ENCODE measurements at regions not wholly inside any gene's neighbourhood (a gene's known extent, or its start where the extent isn't known, plus 50 kb on each side); places are given as distances from the start of the nearest gene placed in this dataset.

GRCh38 chr4:3827616-3828492 is 61.7 kb downstream of the ADRA2C start:
- Mint-ChIP-seq H3K9me3 (ENCODE audit: insufficient read depth) (no peaks in the 10 kb centered on the region), H3K27ac (no peak overlapping the region), H3K4me1 (ENCODE audit: low read depth) (no peaks in the 10 kb centered on the region), H3K27me3 (ENCODE audit: low read depth) (no peaks in the 10 kb centered on the region), H3K4me3 (no peak overlapping the region), H3K36me3 (ENCODE audit: low read depth) (no peaks in the 10 kb centered on the region)
- ATAC-seq (no peak), DNase-seq (no peak)
- ChIA-PET POLR2A (no interaction called here), CTCF (no interaction called here)

GRCh38 chr4:3828546-3828945 is 62.4 kb downstream of the ADRA2C start:
- ChIA-PET CTCF (no interaction called here), POLR2A (no interaction called here)
- Mint-ChIP-seq H3K36me3 (ENCODE audit: low read depth) (no peaks in the 10 kb centered on the region), H3K27ac (no peak overlapping the region), H3K9me3 (ENCODE audit: insufficient read depth) (no peaks in the 10 kb centered on the region), H3K4me3 (no peak overlapping the region), H3K27me3 (ENCODE audit: low read depth) (no peaks in the 10 kb centered on the region), H3K4me1 (ENCODE audit: low read depth) (no peaks in the 10 kb centered on the region)
- DNase-seq, result no peak
- ATAC-seq, result no peak

GRCh38 chr4:3829211-3829955 is 63.2 kb downstream of the ADRA2C start:
- DNase-seq, result no peak
- ATAC-seq, result no peak
- Mint-ChIP-seq H3K36me3 (ENCODE audit: low read depth) (no peaks in the 10 kb centered on the region), H3K9me3 (ENCODE audit: insufficient read depth) (no peaks in the 10 kb centered on the region), H3K4me3 (no peak overlapping the region), H3K4me1 (ENCODE audit: low read depth) (no peaks in the 10 kb centered on the region), H3K27ac (no peak overlapping the region), H3K27me3 (ENCODE audit: low read depth) (peaks cover under 1% of the 10 kb centered on the region)
- ChIA-PET POLR2A (no interaction called here), CTCF (no interaction called here)

GRCh38 chr4:3829956-3830773 is 64.0 kb downstream of the ADRA2C start:
- no peaks in the 10 kb centered on the region for H3K36me3 Mint-ChIP-seq (ENCODE audit: low read depth)
- H3K4me1 Mint-ChIP-seq (ENCODE audit: low read depth), result no peaks in the 10 kb centered on the region
- H3K4me3 Mint-ChIP-seq, result no peak overlapping the region
- no peaks in the 10 kb centered on the region for H3K9me3 Mint-ChIP-seq (ENCODE audit: insufficient read depth)
- no peak overlapping the region for H3K27ac Mint-ChIP-seq
- POLR2A ChIA-PET, result no interaction called here
- no peak for DNase-seq
- CTCF ChIA-PET, result no interaction called here
- H3K27me3 Mint-ChIP-seq (ENCODE audit: low read depth), result peaks cover 3% of the 10 kb centered on the region
- ATAC-seq, result no peak

GRCh38 chr4:3830774-3831528 is 64.8 kb downstream of the ADRA2C start:
- Mint-ChIP-seq H3K4me3 (no peak overlapping the region), H3K9me3 (ENCODE audit: insufficient read depth) (no peaks in the 10 kb centered on the region), H3K27me3 (ENCODE audit: low read depth) (peaks cover 8% of the 10 kb centered on the region), H3K27ac (no peak overlapping the region), H3K36me3 (ENCODE audit: low read depth) (no peaks in the 10 kb centered on the region), H3K4me1 (ENCODE audit: low read depth) (no peaks in the 10 kb centered on the region)
- DNase-seq (no peak), ATAC-seq (no peak)
- ChIA-PET POLR2A (no interaction called here), CTCF (no interaction called here)

- no peak overlapping the region for H3K4me3 Mint-ChIP-seq
- H3K27ac Mint-ChIP-seq, result no peak overlapping the region
- ATAC-seq (no peak), DNase-seq (no peak)
- H3K9me3 Mint-ChIP-seq (ENCODE audit: insufficient read depth), result no peaks in the 10 kb centered on the region
- ChIA-PET CTCF (no interaction called here), POLR2A (no interaction called here)
- no peaks in the 10 kb centered on the region for H3K36me3 Mint-ChIP-seq (ENCODE audit: low read depth)
- peaks cover 8% of the 10 kb centered on the region for H3K27me3 Mint-ChIP-seq (ENCODE audit: low read depth)
- H3K4me1 Mint-ChIP-seq (ENCODE audit: low read depth), result no peaks in the 10 kb centered on the region
Measured at GRCh38 chr4:3831529-3832150, 65.5 kb downstream of the ADRA2C start.

- Mint-ChIP-seq H3K9me3 (ENCODE audit: insufficient read depth) (no peaks in the 10 kb centered on the region), H3K27ac (no peak overlapping the region), H3K36me3 (ENCODE audit: low read depth) (no peaks in the 10 kb centered on the region), H3K27me3 (ENCODE audit: low read depth) (peaks cover 8% of the 10 kb centered on the region), H3K4me3 (no peak overlapping the region), H3K4me1 (ENCODE audit: low read depth) (no peaks in the 10 kb centered on the region)
- ChIA-PET CTCF (no interaction called here), POLR2A (no interaction called here)
- ATAC-seq (no peak), DNase-seq (no peak)
Measured at GRCh38 chr4:3832536-3833220, 66.5 kb downstream of the ADRA2C start.

GRCh38 chr4:3833326-3833989 is 67.3 kb downstream of the ADRA2C start:
- ChIA-PET CTCF (no interaction called here), POLR2A (no interaction called here)
- peaks cover 8% of the 10 kb centered on the region for H3K27me3 Mint-ChIP-seq (ENCODE audit: low read depth)
- H3K9me3 Mint-ChIP-seq (ENCODE audit: insufficient read depth), result no peaks in the 10 kb centered on the region
- no peak overlapping the region for H3K27ac Mint-ChIP-seq
- no peaks in the 10 kb centered on the region for H3K36me3 Mint-ChIP-seq (ENCODE audit: low read depth)
- no peak for ATAC-seq
- H3K4me3 Mint-ChIP-seq, result no peak overlapping the region
- DNase-seq, result no peak
- H3K4me1 Mint-ChIP-seq (ENCODE audit: low read depth), result no peaks in the 10 kb centered on the region

- no peak overlapping the region for H3K4me3 Mint-ChIP-seq
- no peak for DNase-seq
- ChIA-PET POLR2A (no interaction called here), CTCF (no interaction called here)
- H3K9me3 Mint-ChIP-seq (ENCODE audit: insufficient read depth), result no peaks in the 10 kb centered on the region
- peaks cover 8% of the 10 kb centered on the region for H3K27me3 Mint-ChIP-seq (ENCODE audit: low read depth)
- no peak for ATAC-seq
- no peak overlapping the region for H3K27ac Mint-ChIP-seq
- H3K4me1 Mint-ChIP-seq (ENCODE audit: low read depth), result no peaks in the 10 kb centered on the region
- no peaks in the 10 kb centered on the region for H3K36me3 Mint-ChIP-seq (ENCODE audit: low read depth)
Measured at GRCh38 chr4:3834186-3834662, 68.0 kb downstream of the ADRA2C start.

GRCh38 chr4:3834663-3835521 is 68.7 kb downstream of the ADRA2C start:
- CTCF ChIA-PET, result no interaction called here
- POLR2A ChIA-PET, result no interaction called here
- H3K4me1 Mint-ChIP-seq (ENCODE audit: low read depth), result no peaks in the 10 kb centered on the region
- DNase-seq, result no peak
- no peaks in the 10 kb centered on the region for H3K9me3 Mint-ChIP-seq (ENCODE audit: insufficient read depth)
- H3K27me3 Mint-ChIP-seq (ENCODE audit: low read depth), result peaks cover 8% of the 10 kb centered on the region
- no peak overlapping the region for H3K4me3 Mint-ChIP-seq
- no peaks in the 10 kb centered on the region for H3K36me3 Mint-ChIP-seq (ENCODE audit: low read depth)
- no peak for ATAC-seq
- H3K27ac Mint-ChIP-seq, result no peak overlapping the region
